BJ (cell line): ENCODE measurements at regions not wholly inside any gene's neighbourhood (a gene's known extent, or its start where the extent isn't known, plus 50 kb on each side); places are given as distances from the start of the nearest gene placed in this dataset.

Source experiments
- CTCF ChIA-PET: fragments of 350-600 bp; formaldehyde crosslinking; extraction: SDS; loops from one replicate; lab custom pipeline; 2021; ENCODE audit warnings: antibody characterized with exemption, inconsistent platforms; lab: Yijun Ruan, JAX
- POLR2A ChIA-PET: fragments of 300-600 bp; sonication (Branson Sonifier 250); formaldehyde crosslinking; extraction: SDS; loops from one replicate; lab custom pipeline; 2021; ENCODE audit warnings: antibody characterized with exemption; lab: Charles Lee
- DNase-seq: peaks from one replicate; pipeline ENCODE4 v3.0.0-alpha.2; 2011; ENCODE audit warnings: low read depth
- H3K27me3 ChIP-seq: 2 replicates; pipeline ENCODE4 v1.6.0; 2011; ENCODE audit warnings: low read length; ENCODE audit not compliant: control insufficient read depth, insufficient read depth
- H3K36me3 ChIP-seq: 2 replicates; pipeline ENCODE4 v1.5.1; 2011; ENCODE audit warnings: low read length; ENCODE audit not compliant: control insufficient read depth, insufficient read depth
- H3K4me3 ChIP-seq: 2 replicates; pipeline ENCODE4 v1.5.1; 2011; ENCODE audit warnings: low read depth, mild to moderate bottlenecking, control low read depth, low read length
- TF ChIP-seq, protein P1 (sequence below): IDR thresholded peaks from 2 replicates; pipeline ENCODE4 v1.5.1; 2011; ENCODE audit warnings: low read depth, mild to moderate bottlenecking, control low read depth, inconsistent platforms, low read length, moderate library complexity; ENCODE audit not compliant: insufficient read depth

DNA sequence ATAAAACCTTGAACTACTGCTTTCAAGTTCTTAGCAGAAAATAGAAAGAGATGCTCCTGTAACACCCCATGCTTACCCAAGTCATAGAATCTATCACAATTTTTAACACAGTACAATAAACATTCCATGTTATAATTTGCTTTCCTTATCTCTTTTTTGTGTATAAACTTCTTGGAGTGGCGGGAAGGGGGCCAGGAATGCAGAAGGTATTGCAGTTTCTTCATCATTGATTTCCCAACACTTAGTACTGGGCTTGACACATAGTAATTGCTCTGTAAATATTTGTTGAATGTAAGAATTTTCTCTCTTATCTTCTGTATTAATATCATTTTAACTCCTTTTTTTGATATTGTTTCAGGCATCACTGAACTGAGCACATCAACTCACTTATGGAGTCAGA, 535.8 kb downstream of the KCTD12 start:
- Histone ChIP-seq H3K4me3 (no peak overlapping the region), H3K36me3 (no peaks in the 10 kb centered on the region), H3K27me3 (no peaks in the 10 kb centered on the region)
- CTCF ChIA-PET: no interaction called here
- POLR2A ChIA-PET: no interaction called here
- TF ChIP-seq, protein P1, sequence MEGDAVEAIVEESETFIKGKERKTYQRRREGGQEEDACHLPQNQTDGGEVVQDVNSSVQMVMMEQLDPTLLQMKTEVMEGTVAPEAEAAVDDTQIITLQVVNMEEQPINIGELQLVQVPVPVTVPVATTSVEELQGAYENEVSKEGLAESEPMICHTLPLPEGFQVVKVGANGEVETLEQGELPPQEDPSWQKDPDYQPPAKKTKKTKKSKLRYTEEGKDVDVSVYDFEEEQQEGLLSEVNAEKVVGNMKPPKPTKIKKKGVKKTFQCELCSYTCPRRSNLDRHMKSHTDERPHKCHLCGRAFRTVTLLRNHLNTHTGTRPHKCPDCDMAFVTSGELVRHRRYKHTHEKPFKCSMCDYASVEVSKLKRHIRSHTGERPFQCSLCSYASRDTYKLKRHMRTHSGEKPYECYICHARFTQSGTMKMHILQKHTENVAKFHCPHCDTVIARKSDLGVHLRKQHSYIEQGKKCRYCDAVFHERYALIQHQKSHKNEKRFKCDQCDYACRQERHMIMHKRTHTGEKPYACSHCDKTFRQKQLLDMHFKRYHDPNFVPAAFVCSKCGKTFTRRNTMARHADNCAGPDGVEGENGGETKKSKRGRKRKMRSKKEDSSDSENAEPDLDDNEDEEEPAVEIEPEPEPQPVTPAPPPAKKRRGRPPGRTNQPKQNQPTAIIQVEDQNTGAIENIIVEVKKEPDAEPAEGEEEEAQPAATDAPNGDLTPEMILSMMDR: no peak
- DNase-seq: no peak

DNA sequence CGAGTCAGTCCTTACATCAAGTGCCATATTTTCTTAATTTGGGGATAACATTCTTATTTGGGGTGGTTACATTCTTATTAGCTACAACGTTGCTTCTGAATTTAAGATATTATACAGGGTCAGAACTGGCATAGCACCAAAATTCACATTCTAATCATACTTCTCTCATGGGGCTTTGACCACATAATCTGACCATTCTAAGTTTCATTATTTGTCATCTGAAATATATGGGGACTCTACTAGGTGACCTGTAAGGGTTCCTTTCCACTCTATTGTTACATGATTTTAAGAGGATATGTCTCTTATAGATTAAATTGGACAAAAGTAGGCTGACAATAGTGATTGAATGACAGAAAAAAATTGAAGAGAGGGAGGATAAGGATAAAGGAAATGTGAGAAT, 536.5 kb downstream of the KCTD12 start:
- TF ChIP-seq, protein P1: no peak
- no peaks in the 10 kb centered on the region for H3K27me3 ChIP-seq
- CTCF ChIA-PET: no interaction called here
- no peaks in the 10 kb centered on the region for H3K36me3 ChIP-seq
- POLR2A ChIA-PET: no interaction called here
- no peak for DNase-seq
- no peak overlapping the region for H3K4me3 ChIP-seq

DNA sequence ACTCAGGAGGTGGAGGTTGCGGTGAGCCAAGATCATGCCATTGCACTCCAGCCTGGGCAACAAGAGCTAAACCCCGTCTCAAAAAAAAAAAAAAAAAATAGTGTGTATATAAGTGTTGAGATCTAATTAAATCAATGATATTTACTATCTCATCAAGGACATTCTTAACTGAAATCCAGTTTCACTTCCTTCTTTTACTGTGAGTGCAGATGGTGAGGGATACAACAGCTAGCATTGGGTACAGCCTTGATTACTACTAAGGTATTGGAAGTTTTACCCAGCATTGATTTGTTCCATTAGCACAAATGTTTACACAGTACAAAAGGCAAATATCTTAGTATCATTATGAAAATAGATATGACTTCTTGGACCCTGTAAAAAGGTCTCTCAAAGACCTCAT, 546.6 kb downstream of the KCTD12 start:
- DNase-seq: no peak
- Histone ChIP-seq H3K4me3 (no peak overlapping the region), H3K27me3 (no peaks in the 10 kb centered on the region), H3K36me3 (no peaks in the 10 kb centered on the region)
- TF ChIP-seq, protein P1: no peak
- CTCF ChIA-PET: no interaction called here
- POLR2A ChIA-PET: no interaction called here

DNA sequence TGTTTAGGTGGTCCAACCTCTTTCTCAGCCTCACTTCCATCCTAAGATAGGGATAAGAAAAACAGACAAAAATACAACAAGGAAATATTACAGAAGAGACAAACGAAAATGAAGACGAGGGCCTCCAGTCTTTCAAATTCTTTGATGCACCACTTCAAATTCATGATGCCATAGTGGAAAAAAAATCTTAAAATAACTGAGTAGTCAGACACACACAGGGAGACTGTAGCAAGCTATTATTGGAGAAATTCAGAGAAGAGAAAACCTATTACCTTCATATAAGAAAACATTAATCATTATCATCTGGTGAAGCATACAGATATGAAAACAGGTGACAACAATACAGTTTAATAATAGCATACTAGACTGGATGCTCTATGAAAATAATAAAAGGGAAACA, 548.2 kb downstream of the KCTD12 start:
- ChIA-PET POLR2A (no interaction called here), CTCF (no interaction called here)
- H3K36me3 ChIP-seq: no peaks in the 10 kb centered on the region
- no peak overlapping the region for H3K4me3 ChIP-seq
- no peak for DNase-seq
- TF ChIP-seq, protein P1: no peak
- H3K27me3 ChIP-seq: no peaks in the 10 kb centered on the region

DNA sequence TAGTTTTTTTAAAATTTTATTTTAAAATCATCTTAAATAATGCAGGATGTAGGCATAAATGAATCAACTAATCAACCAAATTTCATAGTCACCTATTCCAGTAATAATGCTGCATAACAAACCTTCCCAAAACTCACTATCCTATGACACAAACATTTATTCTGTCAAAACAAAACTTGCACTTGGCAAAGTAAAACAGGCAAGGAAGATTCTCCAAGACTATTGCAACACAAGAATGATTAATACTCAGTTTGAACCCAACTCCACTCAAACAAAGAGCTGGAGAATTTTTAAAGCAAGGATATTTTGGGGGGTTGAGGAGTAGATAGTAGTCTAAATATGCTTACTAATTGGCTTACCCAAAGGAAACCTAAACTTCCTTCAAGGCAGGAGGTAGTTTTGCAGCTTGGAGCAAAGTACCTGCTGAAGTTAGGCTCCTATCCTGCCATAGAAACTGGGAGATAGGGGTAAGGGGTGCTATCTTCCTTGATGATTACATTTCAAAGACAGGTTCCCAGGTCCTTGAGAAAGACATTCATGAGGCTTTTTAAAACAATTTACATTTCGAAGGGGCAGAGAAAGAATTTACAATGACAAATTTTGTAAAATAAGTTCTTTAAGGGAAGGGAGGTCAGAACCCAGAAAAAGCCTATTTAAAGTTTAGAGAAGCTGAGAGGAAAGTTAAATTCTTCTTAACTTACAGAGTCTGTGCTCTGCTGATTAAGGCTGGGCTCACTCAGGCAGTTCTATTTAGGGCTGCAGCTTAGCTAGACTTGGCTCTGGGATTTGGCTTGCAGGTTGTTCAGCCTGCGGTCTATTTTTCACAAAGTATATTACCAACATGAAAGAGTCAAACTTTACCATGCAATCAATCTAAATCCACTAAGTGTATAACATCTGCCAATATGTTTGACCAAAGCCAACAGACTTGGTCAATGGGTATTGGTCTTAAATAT, 549.0 kb downstream of the KCTD12 start:
- POLR2A ChIA-PET: no interaction called here
- TF ChIP-seq, protein P1: no peak
- H3K4me3 ChIP-seq: no peak overlapping the region
- no peaks in the 10 kb centered on the region for H3K36me3 ChIP-seq
- CTCF ChIA-PET: no interaction called here
- no peak for DNase-seq
- H3K27me3 ChIP-seq: no peaks in the 10 kb centered on the region
